Amygdala (tissue), 56 donors: ENCODE measurements at regions not wholly inside any gene's neighbourhood (a gene's known extent, or its start where the extent isn't known, plus 50 kb on each side); places are given as distances from the start of the nearest gene placed in this dataset.
"Not testable (repeated sequence)": the region's sequence is repeated elsewhere in the genome, so short reads cannot be mapped to it uniquely, and the experiment has no call there.

Source experiments
- DNase-seq, 56 donors: peaks; one replicate each; lab custom pipeline; 2025; lab: John Stamatoyannopoulos, UW

GRCh38 chr1:170789063-170789462, 125.1 kb downstream of the PRRX1 start:
- no peak for DNase-seq

- DNase-seq, result no peak
These were observed 126.2 kb downstream of the PRRX1 start for GRCh38 chr1:170790175-170790574.

- DNase-seq, result no peak
These were observed 126.7 kb downstream of the PRRX1 start for GRCh38 chr1:170790651-170791071.

GRCh38 chr1:170791941-170792340, 128.0 kb downstream of the PRRX1 start:
- DNase-seq, result no peak

- DNase-seq, result no peak
These were observed 135.1 kb upstream of the MROH9 start for GRCh38 chr1:170800265-170800664.

GRCh38 chr1:170800812-170801211, 134.5 kb upstream of the MROH9 start:
- DNase-seq, result no peak

GRCh38 chr1:170803711-170804110, 131.6 kb upstream of the MROH9 start:
- no peak for DNase-seq

- DNase-seq, result no peak
These were observed 130.9 kb upstream of the MROH9 start for GRCh38 chr1:170804419-170804818.

GRCh38 chr1:170804879-170805278, 130.5 kb upstream of the MROH9 start:
- no peak for DNase-seq

GRCh38 chr1:170806961-170807360, 128.4 kb upstream of the MROH9 start:
- no peak for DNase-seq

GRCh38 chr1:170807432-170807831, 127.9 kb upstream of the MROH9 start:
- DNase-seq, result no peak

GRCh38 chr1:170808216-170808885, 127.0 kb upstream of the MROH9 start:
- no peak for DNase-seq

- DNase-seq, result not testable (repeated sequence)
These were observed 124.3 kb upstream of the MROH9 start for GRCh38 chr1:170811013-170811412.

GRCh38 chr1:170819781-170820180, 115.6 kb upstream of the MROH9 start:
- no peak for DNase-seq

- DNase-seq, result no peak
These were observed 112.2 kb upstream of the MROH9 start for GRCh38 chr1:170823120-170823519.

GRCh38 chr1:170831276-170831675, 104.1 kb upstream of the MROH9 start:
- DNase-seq, result no peak

- DNase-seq, result no peak
These were observed 99.2 kb upstream of the MROH9 start for GRCh38 chr1:170836141-170836540.

- DNase-seq, result no peak
These were observed 95.0 kb upstream of the MROH9 start for GRCh38 chr1:170840371-170840770.

GRCh38 chr1:170853302-170853701, 82.0 kb upstream of the MROH9 start:
- DNase-seq, result no peak

- no peak for DNase-seq
These were observed 81.5 kb upstream of the MROH9 start for GRCh38 chr1:170853867-170854266.

GRCh38 chr1:170854677-170855076, 80.7 kb upstream of the MROH9 start:
- no peak for DNase-seq

GRCh38 chr1:170856455-170856854, 78.9 kb upstream of the MROH9 start:
- DNase-seq, result no peak

GRCh38 chr1:170857955-170858354, 77.4 kb upstream of the MROH9 start:
- DNase-seq, result no peak
